GM12878 (cell line): ENCODE measurements at regions not wholly inside any gene's neighbourhood (a gene's known extent, or its start where the extent isn't known, plus 50 kb on each side); places are given as distances from the start of the nearest gene placed in this dataset.

Experiments used
- ATAC-seq: fragments of 200-7000 bp; cut with Tn5 transposase; 3 replicates; pipeline ENCODE4 v1.9.1; 2020; ENCODE audit warnings: mild to moderate bottlenecking, moderate library complexity
- BruUV-seq: library from RNA; stranded (reverse); fragments of 400-500 nt; replicated peaks from 2 replicates; lab custom pipeline; 2021; lab: Mats Ljungman, UMichigan
- CTCF ChIA-PET: fragments of 300-600 bp; sonication (Branson Sonifier 250); formaldehyde crosslinking; extraction: SDS; loops from one replicate; lab custom pipeline; 2021; ENCODE audit warnings: inconsistent platforms; lab: Yijun Ruan, JAX
- POLR2A ChIA-PET: fragments of 350-600 bp; formaldehyde crosslinking; extraction: SDS; loops from one replicate; lab custom pipeline; 2021; ENCODE audit warnings: inconsistent platforms; lab: Charles Lee
- RAD21 ChIA-PET: fragments of 300-600 bp; sonication (Branson Sonifier 250); formaldehyde crosslinking; loops from one replicate; lab custom pipeline; 2023; ENCODE audit warnings: antibody characterized with exemption; ENCODE audit not compliant: unreplicated experiment; lab: Charles Lee
- SMC1A ChIA-PET: fragments of 300-600 bp; sonication (Branson Sonifier 250); formaldehyde crosslinking; loops from one replicate; lab custom pipeline; 2023; ENCODE audit not compliant: unreplicated experiment, uncharacterized antibody; lab: Charles Lee
- DNase-seq: peaks from one replicate; pipeline ENCODE4 v3.0.0-alpha.2; 2011; ENCODE audit warnings: low read depth, low spot score
- FAIRE-seq: peaks from 3 replicates; lab custom pipeline; 2011; peaks lifted over from hg19 to GRCh38; lab: Jason Lieb, UNC
- H2AFZ ChIP-seq: 2 replicates; pipeline ENCODE4 v1.6.0; 2011; ENCODE audit warnings: low read depth, low read length, control low read depth; ENCODE audit not compliant: control insufficient read depth
- H3K27ac ChIP-seq: 2 replicates; pipeline ENCODE4 v1.5.1; 2011; ENCODE audit warnings: control low read depth; ENCODE audit not compliant: control insufficient read depth, insufficient read depth
- H3K27me3 ChIP-seq, 2 experiments: replicated peaks in 1 of 2; 2 replicates each; pipeline versions ENCODE4 v1.6.0 to v1.6.1; 2011; ENCODE audit warnings: low read length in 1 of 2; ENCODE audit not compliant: control insufficient read depth in 2 of 2, insufficient read depth in 2 of 2
- H3K36me3 ChIP-seq, 2 experiments: 2 replicates each; pipeline ENCODE4 v1.5.1; 2011; ENCODE audit warnings: low read length in 1 of 2; ENCODE audit not compliant: control insufficient read depth in 2 of 2, insufficient read depth in 2 of 2
- H3K4me1 ChIP-seq: 2 replicates; pipeline ENCODE4 v1.6.1; 2011; ENCODE audit warnings: mild to moderate bottlenecking, low read length, moderate library complexity, mixed read lengths; ENCODE audit not compliant: control insufficient read depth, insufficient read depth
- H3K4me2 ChIP-seq: 2 replicates; pipeline ENCODE4 v1.6.0; 2011; ENCODE audit warnings: control low read depth; ENCODE audit not compliant: control insufficient read depth, insufficient read depth
- H3K4me3 ChIP-seq: fragments of 200-600 bp; sonication (generic); 2 replicates; pipeline ENCODE4 v1.5.1; 2016
- H3K79me2 ChIP-seq: 2 replicates; pipeline ENCODE4 v1.6.0; 2011; ENCODE audit warnings: low read length; ENCODE audit not compliant: control insufficient read depth, insufficient read depth
- H3K9ac ChIP-seq: 2 replicates; pipeline ENCODE4 v1.8.0; 2011; ENCODE audit warnings: low read length, control low read depth, mixed read lengths; ENCODE audit not compliant: control insufficient read depth, insufficient read depth
- H3K9me3 ChIP-seq: replicated peaks from 3 replicates; pipeline ENCODE4 v1.5.1; 2011; ENCODE audit warnings: mild to moderate bottlenecking, low read length; ENCODE audit not compliant: control insufficient read depth, insufficient read depth
- H4K20me1 ChIP-seq: 2 replicates; pipeline ENCODE4 v1.6.0; 2011; ENCODE audit not compliant: control insufficient read depth, insufficient read depth
- BCL11A ChIP-seq: IDR thresholded peaks from 2 replicates; pipeline ENCODE4 v1.6.1; 2011; ENCODE audit warnings: low read depth, low read length
- BRCA1 ChIP-seq: IDR thresholded peaks from 2 replicates; pipeline ENCODE4 v1.6.1; 2011; ENCODE audit warnings: low read depth, low read length, improper control_type of control experiment
- CHD2 ChIP-seq: IDR thresholded peaks from 2 replicates; pipeline ENCODE4 v1.6.1; 2011; ENCODE audit warnings: low read depth, low read length, improper control_type of control experiment, borderline replicate concordance
- E2F8 ChIP-seq: fragments of 450-650 bp; IDR thresholded peaks from 2 replicates; pipeline ENCODE4 v1.6.1; 2018; ENCODE audit warnings: mild to moderate bottlenecking, low read depth, moderate library complexity; ENCODE audit not compliant: partially characterized antibody
- NKRF ChIP-seq: fragments of 450-650 bp; conservative IDR thresholded peaks from 2 replicates; pipeline ENCODE4 v1.6.1; 2017; ENCODE audit warnings: mild to moderate bottlenecking, moderate library complexity
- PML ChIP-seq: IDR thresholded peaks from 2 replicates; pipeline ENCODE4 v1.6.1; 2012; ENCODE audit warnings: low read length, inconsistent platforms
- RFX5 ChIP-seq: IDR thresholded peaks from 2 replicates; pipeline ENCODE4 v1.6.1; 2011; ENCODE audit warnings: low read depth, low read length, improper control_type of control experiment
- SMARCA5 ChIP-seq: fragments of 450-650 bp; IDR thresholded peaks from 2 replicates; pipeline ENCODE4 v1.6.1; 2017; ENCODE audit warnings: mild to moderate bottlenecking
- SP1 ChIP-seq: IDR thresholded peaks from one replicate; pipeline ENCODE4 v1.6.1; 2011; ENCODE audit warnings: low read depth, low read length
- USF1 ChIP-seq: IDR thresholded peaks from 2 replicates; pipeline ENCODE4 v1.6.1; 2011; ENCODE audit warnings: borderline replicate concordance, low read depth, mild to moderate bottlenecking, moderate library complexity, mixed read lengths, low read length; ENCODE audit not compliant: insufficient read depth; ENCODE audit errors: extremely low read length
- ZNF687 ChIP-seq: fragments of 450-650 bp; IDR thresholded peaks from 2 replicates; pipeline ENCODE4 v1.6.1; 2017; ENCODE audit warnings: mild to moderate bottlenecking, moderate library complexity
- in situ Hi-C: fragments of 300-500 bp; cut with MboI; formaldehyde crosslinking; loops from 9 replicates; pipeline ENCODE4 v1.14.3; 2018; ENCODE audit warnings: mixed read lengths
- intact Hi-C: fragments of 100-400 bp; cut with micrococcal nuclease; formaldehyde crosslinking; loops from one replicate; pipeline ENCODE4 v1.14.2; 2022; ENCODE audit not compliant: unreplicated experiment
- TF ChIP-seq, protein P1 (sequence below): fragments of 450-650 bp; formaldehyde crosslinking; IDR thresholded peaks from 2 replicates; pipeline ENCODE4 v1.4.0; 2022; ENCODE audit warnings: mild to moderate bottlenecking, moderate library complexity

DNA sequence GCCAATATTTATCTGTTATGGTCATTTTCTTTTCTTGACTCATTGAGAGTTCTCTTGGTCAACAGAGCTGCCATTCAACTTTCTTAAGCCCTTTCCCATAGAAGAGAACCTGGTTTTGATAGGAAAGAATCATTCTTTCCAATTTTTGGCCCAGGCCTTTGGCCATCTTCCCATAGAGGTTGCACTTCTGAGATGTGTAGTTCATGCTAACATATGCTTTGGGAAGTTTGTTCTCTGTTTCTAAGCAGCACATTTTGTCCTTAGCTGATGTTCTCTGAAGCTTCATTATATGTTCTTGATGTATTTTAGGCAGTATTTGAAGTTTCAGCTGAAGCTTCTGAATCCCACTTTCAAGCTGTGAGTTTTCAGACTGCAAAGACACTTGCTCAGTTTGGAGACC, 161.1 kb downstream of the VEGFC start:
- H3K79me2 ChIP-seq: no peaks in the 10 kb centered on the region
- intact Hi-C loops: no loop called here
- in situ Hi-C loops: no loop called here

More for the DNA sequence above, 161.1 kb downstream of the VEGFC start:
- ATAC-seq: no peak
- Histone ChIP-seq H3K9ac (no peak overlapping the region), H3K36me3 (no peaks in the 10 kb centered on the region), H3K4me2 (no peak overlapping the region), H3K9me3 (no peaks in the 10 kb centered on the region), H4K20me1 (no peaks in the 10 kb centered on the region), H3K4me1 (no peaks in the 10 kb centered on the region), H3K4me3 (no peak overlapping the region), H2AFZ (no peak overlapping the region), H3K27ac (no peak overlapping the region), H3K27me3 (no peaks in the 10 kb centered on the region; a peak in 1 of 4 replicates)
- ChIA-PET RAD21 (no interaction called here), CTCF (no interaction called here), SMC1A (no interaction called here), POLR2A (interaction anchor here (0.7 kb wide), 1 partner anchor 909 kb away, joined by 8 read pairs; no protein-coding TSS in a partner anchor)
- no peak for DNase-seq
- TF ChIP-seq ZNF687 (no peak), USF1 (no peak), E2F8 (no peak), BCL11A (no peak), BRCA1 (no peak), RFX5 (no peak), SP1 (no peak), PML (no peak), SMARCA5 (no peak), NKRF (no peak), CHD2 (no peak)
- TF ChIP-seq, protein P1, sequence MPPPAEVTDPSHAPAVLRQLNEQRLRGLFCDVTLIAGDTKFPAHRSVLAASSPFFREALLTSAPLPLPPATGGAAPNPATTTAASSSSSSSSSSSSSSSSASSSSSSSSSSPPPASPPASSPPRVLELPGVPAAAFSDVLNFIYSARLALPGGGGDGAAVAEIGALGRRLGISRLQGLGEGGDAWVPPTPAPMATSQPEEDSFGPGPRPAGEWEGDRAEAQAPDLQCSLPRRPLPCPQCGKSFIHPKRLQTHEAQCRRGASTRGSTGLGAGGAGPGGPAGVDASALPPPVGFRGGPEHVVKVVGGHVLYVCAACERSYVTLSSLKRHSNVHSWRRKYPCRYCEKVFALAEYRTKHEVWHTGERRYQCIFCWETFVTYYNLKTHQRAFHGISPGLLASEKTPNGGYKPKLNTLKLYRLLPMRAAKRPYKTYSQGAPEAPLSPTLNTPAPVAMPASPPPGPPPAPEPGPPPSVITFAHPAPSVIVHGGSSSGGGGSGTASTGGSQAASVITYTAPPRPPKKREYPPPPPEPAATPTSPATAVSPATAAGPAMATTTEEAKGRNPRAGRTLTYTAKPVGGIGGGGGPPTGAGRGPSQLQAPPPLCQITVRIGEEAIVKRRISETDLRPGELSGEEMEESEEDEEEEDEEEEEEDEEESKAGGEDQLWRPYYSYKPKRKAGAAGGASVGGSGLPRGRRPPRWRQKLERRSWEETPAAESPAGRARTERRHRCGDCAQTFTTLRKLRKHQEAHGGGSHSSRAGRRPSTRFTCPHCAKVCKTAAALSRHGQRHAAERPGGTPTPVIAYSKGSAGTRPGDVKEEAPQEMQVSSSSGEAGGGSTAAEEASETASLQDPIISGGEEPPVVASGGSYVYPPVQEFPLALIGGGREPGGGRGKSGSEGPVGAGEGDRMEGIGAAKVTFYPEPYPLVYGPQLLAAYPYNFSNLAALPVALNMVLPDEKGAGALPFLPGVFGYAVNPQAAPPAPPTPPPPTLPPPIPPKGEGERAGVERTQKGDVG (CRISPR knock-in tag): no peak
- FAIRE-seq: no peak
- no TSS peak for BruUV-seq
